Midbrain (tissue), 1 donor: ENCODE measurements at regions not wholly inside any gene's neighbourhood (a gene's known extent, or its start where the extent isn't known, plus 50 kb on each side); places are given as distances from the start of the nearest gene placed in this dataset.
"Not testable (repeated sequence)": the region's sequence is repeated elsewhere in the genome, so short reads cannot be mapped to it uniquely, and the experiment has no call there.

ENCODE experiments used
- DNase-seq: peaks from one replicate; lab custom pipeline; 2025; lab: John Stamatoyannopoulos, UW

- no peak for DNase-seq
Measured at GRCh38 chr2:34719206-34719605, 1120.1 kb upstream of the FAM98A start.

- DNase-seq: no peak
Measured at GRCh38 chr2:34705551-34706247, 1106.6 kb upstream of the FAM98A start.

GRCh38 chr2:34703292-34703691 lies 1104.2 kb upstream of the FAM98A start:
- DNase-seq: no peak

GRCh38 chr2:34702391-34702790 lies 1103.3 kb upstream of the FAM98A start:
- not testable (repeated sequence) for DNase-seq

- not testable (repeated sequence) for DNase-seq
Measured at GRCh38 chr2:34677591-34677990, 1078.5 kb upstream of the FAM98A start.

GRCh38 chr2:34677119-34677531 lies 1078.0 kb upstream of the FAM98A start:
- DNase-seq: not testable (repeated sequence)

- no peak for DNase-seq
Measured at GRCh38 chr2:34670482-34670881, 1071.4 kb upstream of the FAM98A start.

- DNase-seq: no peak
Measured at GRCh38 chr2:34666821-34667220, 1067.7 kb upstream of the FAM98A start.

- DNase-seq: no peak
Measured at GRCh38 chr2:34664266-34664665, 1065.2 kb upstream of the FAM98A start.

- no peak for DNase-seq
Measured at GRCh38 chr2:34663314-34663713, 1064.2 kb upstream of the FAM98A start.

- DNase-seq: no peak
Measured at GRCh38 chr2:34660741-34661140, 1061.6 kb upstream of the FAM98A start.

GRCh38 chr2:34656632-34657031 lies 1057.5 kb upstream of the FAM98A start:
- DNase-seq: no peak

GRCh38 chr2:34652636-34653035 lies 1053.5 kb upstream of the FAM98A start:
- DNase-seq: no peak

- DNase-seq: no peak
Measured at GRCh38 chr2:34646901-34647300, 1047.8 kb upstream of the FAM98A start.

- no peak for DNase-seq
Measured at GRCh38 chr2:34632327-34632726, 1033.2 kb upstream of the FAM98A start.

- DNase-seq: no peak
Measured at GRCh38 chr2:34627003-34627402, 1027.9 kb upstream of the FAM98A start.

- no peak for DNase-seq
Measured at GRCh38 chr2:34604164-34604563, 1005.1 kb upstream of the FAM98A start.

- DNase-seq: no peak
Measured at GRCh38 chr2:34602262-34602661, 1003.2 kb upstream of the FAM98A start.

- no peak for DNase-seq
Measured at GRCh38 chr2:34601561-34601960, 1002.5 kb upstream of the FAM98A start.

- no peak for DNase-seq
Measured at GRCh38 chr2:34578641-34579040, 979.5 kb upstream of the FAM98A start.

- peak; percentile 5 for DNase-seq
Measured at GRCh38 chr2:34570266-34570872, 971.3 kb upstream of the FAM98A start.

- DNase-seq: no peak
Measured at GRCh38 chr2:34567128-34567527, 968.0 kb upstream of the FAM98A start.

- DNase-seq: no peak
Measured at GRCh38 chr2:34552337-34552736, 953.2 kb upstream of the FAM98A start.
